GM21576 (cell line): ENCODE measurements at regions not wholly inside any gene's neighbourhood (a gene's known extent, or its start where the extent isn't known, plus 50 kb on each side); places are given as distances from the start of the nearest gene placed in this dataset.
"Not testable (repeated sequence)": the region's sequence is repeated elsewhere in the genome, so short reads cannot be mapped to it uniquely, and the experiment has no call there.

Source experiments
- ATAC-seq: cut with Tn5 transposase; IDR thresholded peaks from one replicate; pipeline ENCODE4 v1.9.1; 2021; ENCODE audit warnings: mild to moderate bottlenecking, moderate library complexity; ENCODE audit not compliant: unreplicated experiment

DNA sequence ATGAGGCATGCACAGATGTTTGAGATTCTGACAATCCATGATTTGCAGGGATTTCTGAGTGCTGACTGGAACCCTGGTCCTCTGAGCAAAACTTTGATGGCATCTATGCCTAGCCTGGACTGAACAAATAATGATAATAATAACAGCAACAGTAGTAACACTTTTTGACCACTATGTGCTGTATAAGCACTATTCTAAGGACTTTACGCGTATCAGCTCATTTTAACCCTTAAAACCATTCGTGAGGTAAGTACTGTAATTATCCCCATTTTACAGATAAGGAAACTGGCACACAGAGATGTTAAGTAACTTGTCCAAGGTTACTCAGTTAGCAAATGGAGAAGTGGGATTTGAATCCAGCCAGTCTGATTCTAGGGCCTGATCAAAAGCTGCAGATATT is 168.4 kb downstream of the C11orf91 start:
- no peak for ATAC-seq

DNA sequence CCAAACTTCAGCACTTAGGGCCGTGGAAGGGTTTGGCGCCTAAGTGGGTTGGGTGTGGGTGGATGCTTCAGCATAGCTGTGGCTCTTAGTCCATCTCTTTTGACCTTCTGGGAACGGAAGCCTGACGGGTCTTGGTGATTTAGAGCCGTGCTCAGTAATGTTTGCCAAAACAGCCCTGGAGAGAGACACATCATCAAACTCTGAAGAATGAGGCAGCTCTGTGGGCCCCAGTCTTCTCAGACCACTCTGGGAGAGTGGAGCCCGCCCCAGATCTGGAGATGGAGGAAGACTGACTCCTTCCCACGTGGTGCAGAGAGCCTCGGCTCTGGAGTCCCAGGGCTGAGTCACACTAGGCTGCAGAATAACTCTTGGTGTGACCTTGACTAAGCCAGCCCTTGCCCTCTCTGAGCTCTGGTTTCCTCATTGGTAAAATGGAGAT is 168.9 kb downstream of the C11orf91 start:
- ATAC-seq, result no peak

DNA sequence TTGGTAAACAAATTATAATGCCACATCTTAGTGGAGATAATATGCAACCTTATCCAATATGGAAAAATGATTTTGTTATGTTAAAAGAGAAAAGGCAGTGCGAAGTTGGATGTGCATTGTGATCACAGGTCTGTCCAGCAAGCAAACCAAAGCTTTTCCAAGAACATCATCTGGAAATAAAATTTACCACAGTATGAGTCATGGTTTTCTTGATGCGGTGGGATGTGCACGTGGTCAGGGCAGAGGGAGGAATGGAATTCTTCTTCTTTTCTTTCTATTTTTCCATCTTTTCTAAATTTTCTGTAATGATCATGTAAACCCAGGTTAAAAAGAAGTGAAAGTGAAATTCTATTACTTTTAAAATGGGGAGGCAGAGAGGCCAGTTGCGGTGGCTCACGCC is 169.8 kb downstream of the C11orf91 start:
- ATAC-seq, result no peak

DNA sequence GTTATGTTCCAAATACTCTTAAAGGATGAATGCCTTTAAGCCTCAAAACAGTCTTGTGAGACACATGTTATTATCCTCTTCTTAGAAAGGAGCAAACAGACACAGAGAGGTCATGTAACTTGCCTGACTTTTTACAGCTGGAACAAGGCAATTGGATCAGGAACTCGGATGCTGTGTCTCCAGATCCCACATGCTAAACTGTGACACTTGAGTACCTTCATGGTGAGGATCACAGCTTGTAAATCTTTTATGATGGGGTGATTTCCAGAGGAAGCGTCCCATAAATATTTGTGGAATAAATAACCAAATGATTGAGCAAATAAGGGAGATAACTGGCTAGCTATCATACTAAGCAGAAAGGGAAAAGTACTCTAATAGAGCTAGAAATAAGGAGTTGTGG is 171.2 kb downstream of the C11orf91 start:
- ATAC-seq, result no peak

- ATAC-seq, result not testable (repeated sequence)
Measured at GRCh38 chr11:33527738-33528137, 172.9 kb downstream of the C11orf91 start.

DNA sequence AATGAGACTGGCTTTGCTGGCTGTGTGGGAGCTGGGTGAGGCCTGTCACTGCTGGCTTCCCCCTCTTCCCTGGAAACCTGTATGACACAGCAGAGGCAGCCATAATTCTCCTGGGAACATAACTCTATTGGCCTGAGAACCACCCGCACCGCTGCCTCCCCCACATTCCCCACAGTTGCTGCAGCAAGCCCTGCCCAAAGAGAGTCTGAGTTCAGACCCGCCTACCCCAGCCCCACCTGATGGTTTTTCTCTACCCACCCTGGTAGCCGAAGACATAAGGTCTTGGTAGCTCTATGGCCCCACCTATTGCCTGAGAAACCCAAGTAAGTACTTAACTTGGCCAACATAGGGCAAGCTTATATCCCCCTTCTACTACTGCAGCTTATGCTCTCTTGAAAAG is 174.8 kb downstream of the C11orf91 start:
- no peak for ATAC-seq

GRCh38 chr11:33521384-33521783 is 179.2 kb downstream of the C11orf91 start:
- ATAC-seq, result no peak

DNA sequence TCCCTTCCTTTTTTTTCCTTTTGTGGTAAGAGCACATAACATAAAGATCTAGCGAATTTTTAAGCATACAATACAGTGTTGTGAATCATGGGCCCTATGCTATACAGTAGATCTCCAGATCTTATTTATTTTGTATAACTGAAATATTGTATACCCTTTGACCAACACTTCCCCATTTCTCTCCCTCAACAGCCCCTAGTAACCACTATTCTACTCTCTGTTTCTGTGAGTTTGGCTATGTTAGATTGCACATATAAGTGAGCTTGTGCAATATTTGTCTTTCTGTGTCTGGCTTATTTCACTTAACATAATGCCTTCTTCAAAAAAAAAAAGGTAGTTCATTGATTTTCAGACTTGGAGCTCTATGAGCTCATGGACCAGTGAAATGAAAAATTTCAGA is 180.5 kb downstream of the C11orf91 start:
- ATAC-seq, result no peak

DNA sequence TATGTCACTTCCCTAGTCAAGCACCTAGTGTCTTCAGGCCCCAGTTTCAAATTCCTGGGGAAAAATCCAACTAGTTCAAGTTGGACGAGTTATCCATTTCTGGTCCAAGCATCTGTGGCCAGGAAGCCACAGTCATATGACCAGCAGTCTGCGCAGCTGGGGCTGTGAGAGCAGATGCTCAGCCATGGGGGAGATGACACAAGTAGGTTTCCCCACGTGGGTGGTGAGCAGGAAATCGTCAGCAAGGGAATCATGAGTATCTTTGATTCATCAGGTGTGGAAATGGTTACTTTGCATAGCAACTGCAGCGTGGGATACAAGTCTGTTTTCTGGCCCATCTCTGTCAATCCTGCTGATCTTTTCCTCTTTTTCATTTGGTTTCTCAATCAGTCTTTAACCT is 185.3 kb downstream of the C11orf91 start:
- ATAC-seq, result no peak

GRCh38 chr11:33514079-33514925 is 186.3 kb downstream of the C11orf91 start:
- ATAC-seq, result no peak

DNA sequence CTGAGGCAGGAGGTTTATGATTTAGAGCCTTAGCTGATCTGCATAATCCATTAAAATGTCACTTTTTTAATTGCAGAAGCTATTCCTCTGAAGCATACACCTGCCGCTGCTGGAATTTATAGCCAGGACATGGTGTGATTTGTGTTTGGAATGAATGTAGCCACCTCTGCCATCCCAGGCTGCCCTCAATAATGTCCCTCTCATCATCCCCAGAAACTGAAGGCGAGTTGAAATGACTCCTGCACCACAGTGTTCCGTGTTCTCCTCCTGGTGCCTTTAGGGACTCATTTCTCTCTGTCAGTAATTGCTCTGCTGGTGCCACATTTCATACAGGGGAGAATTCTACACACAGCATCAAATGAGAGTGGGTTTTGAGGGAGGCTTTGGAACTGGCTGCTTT is 191.0 kb downstream of the C11orf91 start:
- no peak for ATAC-seq

- ATAC-seq, result no peak
Measured at GRCh38 chr11:33507967-33508366, 192.7 kb downstream of the C11orf91 start.

- no peak for ATAC-seq
Measured at GRCh38 chr11:33507356-33507755, 193.3 kb downstream of the C11orf91 start.

DNA sequence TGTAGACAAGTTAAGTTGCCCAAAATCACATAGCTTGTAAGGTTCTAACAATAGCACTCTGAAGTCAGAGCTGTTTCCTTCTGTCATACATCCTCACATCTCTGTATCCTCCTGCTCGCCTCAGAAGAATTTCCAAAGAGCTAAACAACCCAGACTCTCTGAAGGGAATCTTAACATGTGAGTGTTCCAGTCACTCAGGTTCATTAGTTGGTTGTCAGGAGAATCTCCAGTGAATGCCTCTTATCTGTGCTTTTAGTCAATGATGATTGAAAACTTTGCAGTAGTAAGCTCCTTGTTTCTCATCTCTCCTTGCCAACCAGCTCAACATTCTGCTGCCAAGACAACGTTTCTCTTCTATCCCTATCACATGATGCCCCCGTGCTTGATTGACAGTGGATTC is 195.5 kb downstream of the C11orf91 start:
- ATAC-seq, result no peak

GRCh38 chr11:33500861-33501479 is 199.7 kb downstream of the C11orf91 start:
- ATAC-seq, result no peak

GRCh38 chr11:33500332-33500731 is 200.3 kb downstream of the C11orf91 start:
- ATAC-seq, result no peak

DNA sequence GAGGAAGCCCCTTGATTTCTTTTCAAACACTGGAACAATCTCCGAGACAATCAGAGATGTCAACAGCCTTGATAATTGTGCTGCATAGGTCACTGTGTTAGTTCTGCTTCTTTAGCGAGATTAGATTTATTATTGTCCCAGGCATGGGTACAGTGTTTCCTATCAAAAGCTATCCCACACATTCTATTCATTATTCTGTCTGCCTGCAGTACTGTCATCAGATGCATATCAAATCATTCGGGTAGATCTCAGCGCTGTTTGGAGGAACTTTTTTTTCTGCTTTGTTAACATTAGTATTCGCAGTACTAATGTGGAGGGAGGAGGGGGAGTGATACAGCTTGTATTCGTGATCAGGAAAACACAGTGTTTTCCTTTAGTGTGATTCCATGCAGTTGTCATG is 208.0 kb downstream of the C11orf91 start:
- ATAC-seq, result no peak

GRCh38 chr11:33490842-33491370 is 209.7 kb downstream of the C11orf91 start:
- no peak for ATAC-seq

DNA sequence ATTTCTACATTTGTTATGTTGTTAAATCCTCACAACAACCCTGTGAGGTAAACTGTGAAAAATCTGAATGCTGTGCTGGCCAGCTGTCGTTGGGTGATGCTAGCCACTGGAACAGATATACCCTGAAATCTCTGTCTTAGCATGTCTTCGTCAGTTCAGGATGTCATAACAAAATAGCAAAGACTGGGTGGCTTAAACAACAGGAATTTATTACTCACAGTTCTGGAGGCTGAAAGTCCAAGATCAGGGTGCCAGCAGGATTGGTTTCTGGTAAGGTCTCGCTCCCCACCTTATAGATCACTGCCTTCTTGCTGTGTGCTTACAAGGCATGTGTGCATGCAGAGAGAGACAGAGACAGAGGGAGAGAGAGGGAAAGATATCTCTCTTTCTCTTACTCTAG is 211.7 kb downstream of the C11orf91 start:
- no peak for ATAC-seq

DNA sequence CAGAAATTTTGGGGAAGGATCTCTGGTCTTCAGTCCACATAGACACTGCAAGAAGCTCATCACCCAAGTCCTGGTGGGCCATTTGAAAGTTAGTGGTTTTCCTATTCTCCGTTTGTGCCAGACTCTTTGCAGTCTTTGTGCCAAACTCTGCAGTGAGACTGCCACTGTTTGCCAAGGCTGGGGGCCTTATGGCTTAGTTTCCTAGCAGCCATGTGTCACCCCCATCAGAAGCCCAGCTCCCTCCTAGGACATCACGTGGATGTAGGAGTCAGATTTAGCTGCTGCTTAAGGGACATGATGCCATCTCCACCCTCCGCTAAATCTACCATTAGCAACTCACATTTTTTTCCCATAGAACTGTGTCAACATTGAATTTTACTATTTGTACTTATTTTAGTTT is 220.0 kb downstream of the C11orf91 start:
- no peak for ATAC-seq

- no peak for ATAC-seq
Measured at GRCh38 chr11:33479231-33479630, 221.4 kb downstream of the C11orf91 start.

- no peak for ATAC-seq
Measured at GRCh38 chr11:33478111-33478573, 221.0 kb downstream of the HIPK3 start.
